Neural progenitor cell (in vitro differentiated cells): ENCODE measurements at regions not wholly inside any gene's neighbourhood (a gene's known extent, or its start where the extent isn't known, plus 50 kb on each side); places are given as distances from the start of the nearest gene placed in this dataset.

Source experiments
- DNase-seq: peaks from one replicate; pipeline ENCODE4 v3.0.0-alpha.2; 2016; ENCODE audit warnings: low spot score
- H2AFZ ChIP-seq: fragments of 200-600 bp; sonication (generic); replicated peaks from 2 replicates; pipeline ENCODE4 v1.6.1; 2016; ENCODE audit warnings: antibody characterized with exemption
- H3F3A ChIP-seq: fragments of 200-600 bp; sonication (generic); 2 replicates; pipeline ENCODE4 v1.6.1; 2016; ENCODE audit warnings: antibody characterized with exemption, low read depth
- H3K27ac ChIP-seq: fragments of 200-600 bp; sonication (generic); 2 replicates; pipeline ENCODE4 v1.5.1; 2016; ENCODE audit warnings: mild to moderate bottlenecking
- H3K27me3 ChIP-seq: fragments of 200-600 bp; sonication (generic); 2 replicates; pipeline ENCODE4 v1.6.1; 2016; ENCODE audit warnings: mild to moderate bottlenecking, moderate library complexity
- H3K36me3 ChIP-seq: fragments of 200-600 bp; sonication (generic); 2 replicates; pipeline ENCODE4 v1.5.1; 2016
- H3K4me1 ChIP-seq: fragments of 200-600 bp; sonication (generic); 2 replicates; pipeline ENCODE4 v1.6.1; 2016; ENCODE audit warnings: mixed run types
- H3K4me2 ChIP-seq: fragments of 200-600 bp; sonication (generic); 2 replicates; pipeline ENCODE4 v1.6.1; 2016
- H3K4me3 ChIP-seq: fragments of 200-600 bp; sonication (generic); 2 replicates; pipeline ENCODE4 v1.5.1; 2016
- H3K79me2 ChIP-seq: fragments of 200-600 bp; sonication (generic); 2 replicates; pipeline ENCODE4 v1.6.1; 2016; ENCODE audit warnings: low read depth
- H3K9ac ChIP-seq: fragments of 200-600 bp; sonication (generic); 2 replicates; pipeline ENCODE4 v1.6.1; 2016
- H3K9me3 ChIP-seq: fragments of 200-600 bp; sonication (generic); 2 replicates; pipeline ENCODE4 v1.5.1; 2016; ENCODE audit warnings: low read depth
- H4K20me1 ChIP-seq: fragments of 200-600 bp; sonication (generic); 2 replicates; pipeline ENCODE4 v1.6.1; 2016; ENCODE audit warnings: low read depth
- H3K27ac Mint-ChIP-seq: 3 replicates; pipeline ENCODE4 v1.8.0; 2021; ENCODE audit warnings: mixed read lengths
- H3K27me3 Mint-ChIP-seq: 2 replicates; pipeline ENCODE4 v1.8.0; 2022; ENCODE audit warnings: low read depth, mild to moderate bottlenecking, inconsistent platforms, moderate library complexity, mixed read lengths; ENCODE audit not compliant: insufficient read depth
- H3K36me3 Mint-ChIP-seq: 3 replicates; pipeline ENCODE4 v1.8.0; 2021; ENCODE audit warnings: mixed read lengths
- H3K4me1 Mint-ChIP-seq: 3 replicates; pipeline ENCODE4 v1.8.0; 2021; ENCODE audit warnings: mixed read lengths
- H3K4me3 Mint-ChIP-seq: 3 replicates; pipeline ENCODE4 v1.8.0; 2021; ENCODE audit warnings: mild to moderate bottlenecking, moderate library complexity, mixed read lengths
- H3K9me3 Mint-ChIP-seq: 3 replicates; pipeline ENCODE4 v1.8.0; 2020; ENCODE audit warnings: mixed read lengths
- CTCF ChIP-seq: fragments of 200-600 bp; sonication (generic); IDR thresholded peaks from 2 replicates; pipeline ENCODE4 v1.5.1; 2017; ENCODE audit warnings: antibody characterized with exemption, mild to moderate bottlenecking
- EZH2 ChIP-seq: fragments of 200-600 bp; sonication (generic); IDR thresholded peaks from 2 replicates; pipeline ENCODE4 v1.6.1; 2017; ENCODE audit warnings: antibody characterized with exemption, mild to moderate bottlenecking, moderate library complexity
- EZH2phosphoT487 ChIP-seq: fragments of 200-600 bp; sonication (generic); IDR thresholded peaks from 2 replicates; pipeline ENCODE4 v1.6.1; 2017; ENCODE audit warnings: antibody characterized with exemption

GRCh38 chr15:93811305-93811704, 420.1 kb upstream of the MCTP2 start:
- no peaks in the 10 kb centered on the region for H3K9me3 ChIP-seq
- no peaks in the 10 kb centered on the region for H3K27me3 Mint-ChIP-seq
- H3K36me3 Mint-ChIP-seq, result no peaks in the 10 kb centered on the region
- no peak overlapping the region for H3K9ac ChIP-seq
- H3F3A ChIP-seq, result no peaks in the 10 kb centered on the region
- H4K20me1 ChIP-seq, result no peaks in the 10 kb centered on the region
- no peaks in the 10 kb centered on the region for H3K79me2 ChIP-seq
- peaks cover 3% of the 10 kb centered on the region for H3K9me3 Mint-ChIP-seq
- no peaks in the 10 kb centered on the region for H3K4me1 ChIP-seq
- no peak overlapping the region for H3K4me2 ChIP-seq
- no peak overlapping the region for H3K27ac ChIP-seq
- H3K27ac Mint-ChIP-seq, result no peak overlapping the region
- DNase-seq, result no peak
- no peaks in the 10 kb centered on the region for H3K36me3 ChIP-seq
- no peak overlapping the region for H3K4me3 Mint-ChIP-seq
- H2AFZ ChIP-seq, result no peak overlapping the region
- no peaks in the 10 kb centered on the region for H3K27me3 ChIP-seq
- no peak overlapping the region for H3K4me3 ChIP-seq
- TF ChIP-seq EZH2phosphoT487, result no peak
- no peak for TF ChIP-seq EZH2
- TF ChIP-seq CTCF, result no peak
- H3K4me1 Mint-ChIP-seq, result no peaks in the 10 kb centered on the region

GRCh38 chr15:93809516-93809915, 421.8 kb upstream of the MCTP2 start:
- Mint-ChIP-seq H3K27ac (peak overlapping the region; percentile 29), H3K4me1 (peaks cover 3% of the 10 kb centered on the region), H3K9me3 (peaks cover 3% of the 10 kb centered on the region), H3K27me3 (no peaks in the 10 kb centered on the region), H3K4me3 (no peak overlapping the region), H3K36me3 (no peaks in the 10 kb centered on the region)
- Histone ChIP-seq H3K79me2 (no peaks in the 10 kb centered on the region), H3K36me3 (no peaks in the 10 kb centered on the region), H3K27ac (no peak overlapping the region), H4K20me1 (no peaks in the 10 kb centered on the region), H3K9me3 (no peaks in the 10 kb centered on the region), H3K27me3 (no peaks in the 10 kb centered on the region), H3K4me1 (peaks cover 7% of the 10 kb centered on the region), H3K4me3 (no peak overlapping the region), H3K4me2 (no peak overlapping the region), H3K9ac (no peak overlapping the region), H2AFZ (no peak overlapping the region), H3F3A (no peaks in the 10 kb centered on the region)
- TF ChIP-seq EZH2phosphoT487, result no peak
- no peak for DNase-seq

GRCh38 chr15:93803421-93804152, 427.8 kb upstream of the MCTP2 start:
- peaks cover 6% of the 10 kb centered on the region for H3K27me3 Mint-ChIP-seq
- Histone ChIP-seq H3K27ac (no peak overlapping the region), H3K9ac (no peak overlapping the region), H3F3A (no peaks in the 10 kb centered on the region), H3K4me2 (no peak overlapping the region), H3K79me2 (no peaks in the 10 kb centered on the region), H4K20me1 (no peaks in the 10 kb centered on the region), H3K4me1 (peaks cover 7% of the 10 kb centered on the region), H2AFZ (no peak overlapping the region), H3K4me3 (no peak overlapping the region), H3K36me3 (no peaks in the 10 kb centered on the region), H3K9me3 (no peaks in the 10 kb centered on the region), H3K27me3 (no peaks in the 10 kb centered on the region)
- no peak overlapping the region for H3K4me3 Mint-ChIP-seq
- no peak overlapping the region for H3K27ac Mint-ChIP-seq
- H3K9me3 Mint-ChIP-seq, result no peaks in the 10 kb centered on the region
- DNase-seq, result peak; percentile 14
- TF ChIP-seq EZH2phosphoT487 (no peak), EZH2 (no peak), CTCF (no peak)
- H3K36me3 Mint-ChIP-seq, result no peaks in the 10 kb centered on the region
- peaks cover 19% of the 10 kb centered on the region for H3K4me1 Mint-ChIP-seq

GRCh38 chr15:93801206-93801605, 430.2 kb upstream of the MCTP2 start:
- Mint-ChIP-seq H3K4me3 (no peak overlapping the region), H3K4me1 (peaks cover 19% of the 10 kb centered on the region), H3K27me3 (peaks cover 6% of the 10 kb centered on the region), H3K36me3 (no peaks in the 10 kb centered on the region), H3K27ac (no peak overlapping the region), H3K9me3 (peaks cover 3% of the 10 kb centered on the region)
- no peaks in the 10 kb centered on the region for H3K36me3 ChIP-seq
- TF ChIP-seq EZH2phosphoT487 (no peak), CTCF (no peak), EZH2 (no peak)
- no peaks in the 10 kb centered on the region for H3K9me3 ChIP-seq
- no peak overlapping the region for H2AFZ ChIP-seq
- no peaks in the 10 kb centered on the region for H3K79me2 ChIP-seq
- H3K27me3 ChIP-seq, result no peaks in the 10 kb centered on the region
- no peaks in the 10 kb centered on the region for H3F3A ChIP-seq
- no peak overlapping the region for H3K9ac ChIP-seq
- no peaks in the 10 kb centered on the region for H4K20me1 ChIP-seq
- H3K4me3 ChIP-seq, result no peak overlapping the region
- peaks cover 7% of the 10 kb centered on the region for H3K4me1 ChIP-seq
- no peak for DNase-seq
- H3K27ac ChIP-seq, result no peak overlapping the region
- H3K4me2 ChIP-seq, result no peak overlapping the region
